ENCODE measurements at regions not wholly inside any gene's neighbourhood (a gene's known extent, or its start where the extent isn't known, plus 50 kb on each side); places are given as distances from the start of the nearest gene placed in this dataset.
A peak's percentile ranks its signal among the peaks of the same experiment; 100 is the strongest.
"Not testable (repeated sequence)": the region's sequence is repeated elsewhere in the genome, so short reads cannot be mapped to it uniquely, and the experiment has no call there.

DNA sequence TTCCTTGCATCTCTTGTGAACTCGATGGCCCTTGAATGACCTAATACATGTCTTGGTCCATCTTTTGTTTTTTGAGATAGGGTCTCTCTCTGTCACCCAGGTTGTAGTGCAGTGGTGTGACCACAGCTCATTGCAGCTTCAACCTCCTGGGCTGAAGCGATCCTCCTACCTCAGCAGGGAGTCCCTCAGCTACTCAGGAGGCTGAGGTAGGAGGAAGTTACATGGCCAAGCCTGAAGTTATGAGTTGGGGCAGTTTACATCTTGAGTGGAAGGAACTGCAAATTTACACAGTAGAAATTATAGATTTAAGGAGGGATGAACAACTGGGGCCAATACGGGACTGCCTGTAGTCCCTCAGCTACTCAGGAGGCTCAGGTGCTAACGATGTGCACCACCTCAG is 97.2 kb upstream of the METTL14 start:
- no peak for DNase-seq (ENCODE audit: low read depth)

DNA sequence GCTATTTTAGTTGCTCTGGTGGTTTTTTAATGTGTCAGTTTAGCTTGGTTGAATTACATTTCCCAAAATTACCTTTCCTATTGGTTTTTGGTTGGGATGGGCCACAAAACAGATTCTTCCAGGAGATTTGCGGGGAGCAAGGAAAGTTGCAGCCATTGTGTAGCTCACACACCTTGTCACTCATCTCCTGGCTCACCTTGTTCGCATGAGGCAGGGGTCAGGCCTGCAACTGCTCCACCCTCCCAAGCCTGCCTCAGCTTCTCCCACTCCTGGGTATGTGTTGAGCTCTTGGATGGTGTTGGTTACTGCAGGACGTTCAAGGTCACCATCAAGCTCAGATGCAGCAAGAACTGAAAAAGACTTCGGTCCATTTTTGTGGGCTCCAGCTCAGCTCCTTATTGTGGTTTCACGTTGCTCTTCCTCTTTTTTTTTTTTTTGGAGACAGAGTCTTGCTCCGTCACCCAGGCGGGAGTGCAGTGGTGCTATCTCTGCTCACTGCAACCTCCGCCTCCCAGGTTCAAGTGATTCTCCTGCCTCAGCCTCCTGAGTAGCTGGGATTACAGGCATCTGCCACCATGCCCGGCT is 95.6 kb upstream of the METTL14 start:
- no peak for DNase-seq (ENCODE audit: low read depth)

DNA sequence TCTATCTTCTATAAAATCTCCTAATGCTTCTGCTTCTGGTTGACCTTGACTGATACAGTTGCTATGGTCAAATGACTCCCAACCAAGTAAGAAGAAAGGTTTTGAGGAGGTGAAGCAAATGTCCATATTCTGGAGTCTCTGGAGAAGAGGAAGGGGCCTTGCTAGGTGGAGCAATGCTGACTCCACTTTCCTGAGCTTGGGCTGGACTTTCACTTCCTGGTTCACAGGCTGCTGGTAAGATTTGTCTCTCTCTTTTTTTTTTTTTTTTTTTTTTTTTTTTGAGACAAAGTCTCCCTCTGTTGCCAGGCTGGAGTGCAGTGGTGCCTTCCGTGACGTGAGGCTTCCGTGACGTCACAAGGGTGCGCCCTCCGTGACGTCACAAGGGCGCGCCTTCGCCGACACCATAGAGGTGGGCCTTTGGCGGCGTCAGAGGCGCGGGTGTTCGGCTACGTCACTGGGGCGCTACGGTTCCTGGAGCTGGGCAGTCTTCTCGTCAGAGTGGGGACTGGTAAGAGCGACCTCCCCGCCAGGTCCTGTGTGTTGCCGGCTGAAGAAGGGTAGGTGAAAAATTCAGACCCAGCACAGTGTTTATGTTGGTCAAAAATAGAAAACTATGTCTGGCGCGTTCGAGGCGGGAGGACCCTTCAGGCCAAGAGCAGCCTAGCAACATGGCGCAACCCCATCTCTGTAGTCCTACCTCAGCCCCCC is 93.7 kb upstream of the METTL14 start:
- peak; percentile 91 for DNase-seq (ENCODE audit: low read depth)

DNA sequence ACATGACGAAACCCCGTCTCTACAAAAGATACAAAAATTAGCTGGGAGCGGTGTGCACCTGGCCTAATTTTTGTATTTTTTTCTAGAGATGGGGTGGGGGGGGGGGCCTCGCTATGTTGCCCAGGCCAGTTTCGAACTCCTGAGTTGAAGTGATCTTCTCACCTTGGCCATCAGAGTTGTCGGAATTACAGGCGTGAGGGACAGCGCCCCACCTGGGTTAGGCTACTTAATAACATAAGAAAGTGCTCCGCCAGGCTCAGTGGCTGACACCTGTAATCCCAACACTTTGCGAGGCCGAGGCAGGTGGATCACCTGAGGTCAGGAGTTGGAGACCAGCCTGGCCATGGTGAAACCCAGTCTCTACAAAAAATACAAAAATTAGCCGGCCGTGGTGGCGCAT is 92.9 kb upstream of the METTL14 start:
- not testable (repeated sequence) for DNase-seq (ENCODE audit: low read depth)

DNA sequence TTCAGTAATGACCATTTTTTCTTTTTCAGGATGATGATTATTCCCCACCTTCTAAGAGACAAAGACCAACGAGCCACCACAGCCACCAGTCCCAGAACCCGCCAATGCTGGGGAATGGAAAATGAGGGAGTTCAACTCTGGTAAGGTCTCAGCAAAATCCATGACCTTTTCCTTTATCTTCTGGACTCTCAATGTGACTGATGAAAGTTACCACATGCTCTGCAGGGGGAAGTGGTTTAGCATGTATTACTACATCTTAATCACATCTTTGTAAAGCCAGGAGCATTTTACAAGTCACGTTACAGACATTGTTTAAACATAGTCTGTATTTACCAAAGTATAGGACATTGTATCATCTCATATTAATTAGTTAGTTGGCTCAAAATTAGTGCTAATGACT is 89.3 kb upstream of the METTL14 start:
- DNase-seq (ENCODE audit: low read depth), result not testable (repeated sequence)

DNA sequence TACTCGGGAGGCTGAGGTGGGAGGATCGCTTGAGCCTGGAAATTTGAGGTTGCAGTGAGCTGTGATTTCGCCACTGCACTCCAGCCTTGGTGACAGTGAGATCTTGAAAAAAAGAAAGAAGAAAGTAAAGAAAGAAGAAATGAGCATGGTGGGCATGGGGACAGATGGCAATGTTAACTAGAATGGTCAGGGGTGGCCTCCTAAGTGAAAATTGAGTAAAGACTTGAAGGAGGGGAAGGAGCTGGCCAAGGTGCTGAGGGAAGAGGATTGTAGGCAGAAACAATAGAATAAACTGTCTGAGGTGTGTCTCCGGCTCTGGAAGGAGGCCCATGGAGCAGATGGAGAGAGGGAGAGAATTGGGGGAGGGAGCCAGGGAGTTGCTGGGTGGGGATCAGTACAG is 60.1 kb upstream of the METTL14 start:
- DNase-seq (ENCODE audit: low read depth), result not testable (repeated sequence)

DNA sequence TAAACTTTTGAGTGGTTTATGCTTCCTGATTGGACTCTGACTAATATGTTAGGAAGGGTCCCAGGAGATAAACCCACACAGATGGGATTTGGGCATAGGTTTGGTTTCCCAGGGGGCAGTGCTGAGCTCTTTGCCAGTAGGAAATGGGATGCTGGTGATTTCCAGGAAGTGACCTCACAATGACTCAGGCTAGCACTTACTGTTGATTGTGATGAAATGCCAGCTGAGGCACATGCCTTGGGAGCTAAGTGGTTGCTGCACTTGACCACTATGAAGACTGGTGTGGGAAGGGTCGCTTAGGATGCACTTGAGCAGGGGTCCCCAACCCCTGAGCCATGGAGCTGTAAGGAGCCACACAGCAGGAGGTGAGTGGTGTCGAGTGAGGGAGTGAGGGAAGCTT is 55.5 kb upstream of the METTL14 start:
- DNase-seq (ENCODE audit: low read depth), result not testable (repeated sequence)

DNA sequence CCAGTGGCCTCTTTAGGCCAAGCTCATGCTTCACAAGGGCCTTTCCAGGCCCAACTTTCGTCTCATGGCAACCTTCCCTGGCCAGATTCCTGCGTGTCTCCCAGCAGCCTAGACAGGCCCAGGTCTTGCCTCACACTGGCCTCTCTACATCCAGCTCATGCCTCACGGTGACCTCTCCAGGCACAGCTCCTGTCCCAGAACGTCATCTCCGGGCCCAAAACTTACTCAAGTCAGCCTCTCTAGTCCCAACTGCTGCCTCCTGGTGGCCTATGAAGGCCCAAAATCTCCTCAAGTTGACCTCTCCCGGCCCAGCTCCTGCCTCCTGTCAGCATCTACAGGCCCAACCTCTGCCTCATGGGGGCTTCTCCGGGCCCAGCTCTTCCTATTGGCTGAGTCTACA is 54.3 kb upstream of the METTL14 start:
- not testable (repeated sequence) for DNase-seq (ENCODE audit: low read depth)

DNA sequence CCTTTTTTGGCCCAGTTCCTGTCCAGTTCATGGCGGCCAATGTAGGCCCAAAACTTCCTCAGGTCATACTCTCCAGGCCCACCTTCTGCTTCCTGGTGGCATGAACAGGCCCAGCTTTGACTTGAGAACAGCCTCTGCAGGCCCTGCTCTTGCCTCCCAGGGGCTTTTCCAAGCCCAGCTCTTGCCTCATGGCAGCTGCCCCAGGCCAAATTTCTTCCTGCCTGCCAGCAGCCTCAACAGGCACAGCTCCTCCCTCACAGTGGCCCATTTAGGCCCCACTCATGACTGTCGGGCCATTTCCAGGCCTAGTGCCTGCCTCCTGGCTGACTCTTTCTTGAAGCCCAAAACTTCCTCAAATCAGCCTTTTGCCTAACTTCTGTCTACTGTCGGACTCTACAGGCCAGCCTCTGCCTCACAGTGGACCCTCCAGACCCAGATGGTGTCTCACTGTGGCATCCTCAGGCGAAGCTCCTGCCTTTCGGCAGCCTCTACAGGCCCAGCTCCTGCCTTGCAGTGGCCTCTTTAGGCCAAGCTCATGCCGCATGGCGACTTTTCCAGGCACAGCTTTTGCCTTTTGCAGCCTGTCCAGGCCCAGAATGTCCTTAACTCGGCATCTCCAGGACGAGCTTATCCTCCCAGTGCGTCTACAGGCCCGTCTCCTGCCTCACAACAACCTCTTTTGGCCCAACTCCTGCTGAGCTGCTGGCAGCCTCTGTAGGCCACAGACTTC is 53.7 kb upstream of the METTL14 start:
- DNase-seq (ENCODE audit: low read depth), result not testable (repeated sequence)

DNA sequence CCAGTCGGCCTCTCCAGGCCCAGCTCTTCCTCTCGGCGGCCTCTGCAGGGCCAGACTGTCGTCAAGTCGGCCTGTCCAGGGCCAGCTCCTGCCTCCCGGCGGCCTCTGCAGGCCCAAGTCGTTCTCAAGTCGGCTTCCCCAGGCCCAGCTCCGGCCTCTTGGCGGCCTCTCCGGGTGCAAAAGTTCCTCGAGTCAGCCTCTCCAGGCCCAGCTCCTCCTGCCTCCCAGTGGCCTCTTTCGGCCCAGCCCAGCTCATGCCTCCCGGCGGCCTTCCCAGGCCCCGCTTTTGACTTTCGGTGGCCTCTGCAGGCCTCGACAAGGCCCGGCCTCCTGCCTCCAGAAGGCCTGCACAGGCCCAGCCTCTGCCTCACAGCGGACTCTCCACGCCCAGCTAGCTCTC is 51.7 kb upstream of the METTL14 start:
- not testable (repeated sequence) for DNase-seq (ENCODE audit: low read depth)

DNA sequence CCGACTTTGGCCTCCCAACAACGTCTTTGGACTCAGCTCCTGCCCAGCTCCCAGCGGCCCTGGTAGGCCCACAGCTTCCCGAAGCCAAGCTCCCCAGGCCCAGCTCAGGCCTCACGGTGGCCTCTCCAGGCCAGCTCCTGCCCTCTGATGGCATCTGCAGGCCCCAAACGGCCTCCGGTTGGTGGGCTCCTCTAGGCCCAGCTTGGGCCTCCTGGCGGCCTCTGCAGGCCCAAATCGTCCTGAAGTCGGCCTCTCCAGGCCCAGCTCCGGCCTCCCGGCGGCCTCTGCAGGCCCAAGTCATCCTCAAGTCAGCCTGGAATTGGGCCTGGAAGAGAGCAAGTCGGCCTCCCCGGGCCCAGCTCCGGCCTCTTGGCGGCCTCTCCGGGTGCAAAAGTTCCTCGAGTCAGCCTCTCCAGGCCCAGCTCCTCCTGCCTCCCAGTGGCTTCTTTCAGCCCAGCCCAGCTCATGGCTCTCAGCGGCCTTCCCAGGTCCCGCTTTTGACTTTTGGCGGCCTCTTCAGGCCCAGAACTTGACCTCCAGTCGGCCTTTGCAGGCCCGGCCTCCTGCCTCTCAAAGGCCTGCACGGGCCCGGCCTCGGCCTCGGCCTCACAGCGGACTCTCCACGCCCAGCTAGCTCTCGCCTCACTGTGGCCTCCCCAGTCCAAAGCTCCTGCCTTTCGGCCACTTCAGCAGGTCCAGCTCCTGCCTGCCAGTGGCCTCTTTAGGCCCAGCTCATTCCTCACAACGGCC is 50.9 kb upstream of the METTL14 start:
- not testable (repeated sequence) for DNase-seq (ENCODE audit: low read depth)

Data from activated T-helper 1 cell treated with Interleukin-2 at 50 U/mL for 16 hours (primary cell).